Body of pancreas (tissue), 4 donors: ENCODE measurements at regions not wholly inside any gene's neighbourhood (a gene's known extent, or its start where the extent isn't known, plus 50 kb on each side); places are given as distances from the start of the nearest gene placed in this dataset.

Experiments used
- POLR2A ChIP-seq, 3 donors: fragments of 450-650 bp; IDR thresholded peaks; one replicate each; pipeline ENCODE4 v1.6.1; 2016; ENCODE audit warnings: antibody characterized with exemption in 3 of 3, mild to moderate bottlenecking in 2 of 3
- TF ChIP-seq, protein P1 (sequence below), 7 experiments: fragments of 450-650 bp in 4 of 7; fragments of 200-600 bp in 3 of 7; sonication (generic) in 3 of 7; IDR thresholded peaks; one replicate each; pipeline ENCODE4 v1.5.1; 2016 to 2019; ENCODE audit warnings: antibody characterized with exemption in 7 of 7

GRCh38 chr13:74845806-74846205 is 636.2 kb downstream of the TBC1D4 start:
- no peak for TF ChIP-seq POLR2A (IDR thresholded peaks at IDR 0.05)
- TF ChIP-seq, protein P1, sequence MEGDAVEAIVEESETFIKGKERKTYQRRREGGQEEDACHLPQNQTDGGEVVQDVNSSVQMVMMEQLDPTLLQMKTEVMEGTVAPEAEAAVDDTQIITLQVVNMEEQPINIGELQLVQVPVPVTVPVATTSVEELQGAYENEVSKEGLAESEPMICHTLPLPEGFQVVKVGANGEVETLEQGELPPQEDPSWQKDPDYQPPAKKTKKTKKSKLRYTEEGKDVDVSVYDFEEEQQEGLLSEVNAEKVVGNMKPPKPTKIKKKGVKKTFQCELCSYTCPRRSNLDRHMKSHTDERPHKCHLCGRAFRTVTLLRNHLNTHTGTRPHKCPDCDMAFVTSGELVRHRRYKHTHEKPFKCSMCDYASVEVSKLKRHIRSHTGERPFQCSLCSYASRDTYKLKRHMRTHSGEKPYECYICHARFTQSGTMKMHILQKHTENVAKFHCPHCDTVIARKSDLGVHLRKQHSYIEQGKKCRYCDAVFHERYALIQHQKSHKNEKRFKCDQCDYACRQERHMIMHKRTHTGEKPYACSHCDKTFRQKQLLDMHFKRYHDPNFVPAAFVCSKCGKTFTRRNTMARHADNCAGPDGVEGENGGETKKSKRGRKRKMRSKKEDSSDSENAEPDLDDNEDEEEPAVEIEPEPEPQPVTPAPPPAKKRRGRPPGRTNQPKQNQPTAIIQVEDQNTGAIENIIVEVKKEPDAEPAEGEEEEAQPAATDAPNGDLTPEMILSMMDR (IDR thresholded peaks at IDR 0.05), result no peak
